GM18520 (cell line): ENCODE measurements at regions not wholly inside any gene's neighbourhood (a gene's known extent, or its start where the extent isn't known, plus 50 kb on each side); places are given as distances from the start of the nearest gene placed in this dataset.
"Not testable (repeated sequence)": the region's sequence is repeated elsewhere in the genome, so short reads cannot be mapped to it uniquely, and the experiment has no call there.

ENCODE experiments used
- ATAC-seq: cut with Tn5 transposase; IDR thresholded peaks from one replicate; pipeline ENCODE4 v1.9.1; 2021; ENCODE audit not compliant: unreplicated experiment

DNA sequence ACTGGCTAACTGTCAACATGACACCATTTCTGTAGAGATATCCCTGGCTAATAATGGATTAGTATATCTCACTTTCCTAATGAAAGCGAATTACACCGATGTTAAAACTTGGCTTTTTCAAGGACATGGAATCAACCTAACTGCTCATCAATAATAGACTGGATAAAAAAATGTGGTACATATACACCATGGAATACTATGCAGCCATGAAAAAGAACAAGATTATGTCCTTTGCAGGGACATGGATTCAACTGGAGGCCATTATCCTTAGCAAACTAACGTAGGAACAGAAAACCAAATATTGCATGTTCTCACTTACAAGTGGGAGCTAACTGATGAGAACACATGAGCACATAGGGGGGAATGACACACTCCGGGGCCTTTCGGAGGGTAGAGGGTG lies 62.6 kb downstream of the ZIC1 start:
- no peak for ATAC-seq

- no peak for ATAC-seq
These were observed 63.7 kb downstream of the ZIC1 start for GRCh38 chr3:147472846-147473245.

DNA sequence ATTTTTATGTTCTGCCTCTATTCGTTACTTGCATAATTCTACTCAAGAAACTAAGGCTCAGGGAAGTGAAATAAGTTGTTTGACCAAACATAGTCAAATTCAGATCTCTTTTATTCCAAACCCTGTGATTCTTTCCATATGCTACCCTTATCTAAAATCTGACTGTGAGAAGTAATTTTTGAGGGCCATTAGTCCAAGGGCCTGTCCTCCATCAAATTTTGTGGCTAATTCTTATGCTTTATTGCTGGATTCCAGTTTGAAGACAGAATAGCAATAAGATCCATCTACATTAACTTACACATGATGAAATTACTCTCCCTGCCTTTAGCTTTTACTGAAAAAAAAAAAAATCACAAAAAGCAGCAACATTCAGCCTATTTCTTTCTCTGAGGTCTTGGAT lies 74.0 kb downstream of the ZIC1 start:
- ATAC-seq: no peak

DNA sequence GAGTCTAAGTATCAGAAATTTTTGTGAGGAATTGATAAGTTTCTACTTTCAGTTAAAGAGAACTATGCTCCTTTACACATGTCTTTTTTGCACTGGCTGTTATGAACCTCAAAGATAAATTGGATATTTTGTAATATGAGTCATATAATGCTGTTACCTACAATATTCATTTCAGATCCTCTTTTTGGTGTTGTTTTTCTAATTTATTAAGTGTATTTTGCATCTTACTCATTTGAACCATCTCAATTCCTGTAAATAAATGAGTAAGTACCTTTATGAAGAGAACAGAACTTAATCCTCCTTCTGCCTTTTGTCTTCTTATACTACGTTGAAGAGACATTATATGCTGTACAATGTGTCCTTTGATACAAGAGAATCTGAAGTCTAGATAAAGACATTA lies 74.4 kb downstream of the ZIC1 start:
- ATAC-seq: peak; percentile 47

- ATAC-seq: no peak
These were observed 83.9 kb downstream of the ZIC1 start for GRCh38 chr3:147493065-147493464.

DNA sequence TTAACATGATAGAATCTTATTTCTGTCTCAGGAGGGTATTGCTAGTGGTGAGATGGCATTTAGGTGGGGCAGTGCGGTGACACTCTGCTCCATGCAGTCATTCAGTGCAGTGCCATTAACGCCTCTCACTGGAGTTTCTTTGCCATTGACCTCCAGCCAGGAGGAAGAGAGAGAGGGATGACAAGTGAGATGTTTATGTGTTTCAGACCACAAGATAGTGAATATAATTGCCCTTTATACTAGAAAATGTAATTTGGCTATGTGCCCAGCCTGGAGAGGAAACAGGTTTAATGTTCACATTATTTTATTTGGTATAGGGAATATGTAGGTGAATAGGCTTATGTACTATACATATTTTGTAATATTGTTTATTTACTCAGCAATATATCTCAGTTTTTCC lies 84.5 kb downstream of the ZIC1 start:
- no peak for ATAC-seq

GRCh38 chr3:147497286-147497685 lies 88.1 kb downstream of the ZIC1 start:
- no peak for ATAC-seq

- no peak for ATAC-seq
These were observed 98.6 kb downstream of the ZIC1 start for GRCh38 chr3:147507638-147508286.

GRCh38 chr3:147509448-147509847 lies 100.3 kb downstream of the ZIC1 start:
- no peak for ATAC-seq

GRCh38 chr3:147513785-147514184 lies 104.6 kb downstream of the ZIC1 start:
- no peak for ATAC-seq

GRCh38 chr3:147514366-147515160 lies 105.4 kb downstream of the ZIC1 start:
- ATAC-seq: no peak

DNA sequence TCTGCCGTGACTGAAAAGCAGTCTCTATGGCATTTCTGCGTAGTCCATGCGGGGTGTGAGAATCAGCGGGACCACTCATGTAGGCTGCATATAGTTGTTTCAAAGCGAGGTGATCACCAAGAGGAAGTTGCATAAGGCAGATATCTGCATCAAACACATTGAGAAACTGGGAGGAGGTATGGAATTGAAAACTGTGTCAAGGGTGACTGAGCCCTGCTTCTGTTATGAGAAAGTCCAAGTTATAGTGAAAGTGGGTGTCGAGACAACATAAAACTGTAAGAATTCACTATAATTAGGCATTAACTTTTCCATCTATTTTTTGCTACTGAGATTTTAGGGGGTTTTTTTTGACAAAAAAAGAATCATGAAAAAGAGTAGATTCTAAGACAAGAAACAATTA lies 109.3 kb downstream of the ZIC1 start:
- ATAC-seq: no peak

GRCh38 chr3:147521646-147522045 lies 112.5 kb downstream of the ZIC1 start:
- no peak for ATAC-seq

- not testable (repeated sequence) for ATAC-seq
These were observed 113.6 kb downstream of the ZIC1 start for GRCh38 chr3:147522780-147523179.

DNA sequence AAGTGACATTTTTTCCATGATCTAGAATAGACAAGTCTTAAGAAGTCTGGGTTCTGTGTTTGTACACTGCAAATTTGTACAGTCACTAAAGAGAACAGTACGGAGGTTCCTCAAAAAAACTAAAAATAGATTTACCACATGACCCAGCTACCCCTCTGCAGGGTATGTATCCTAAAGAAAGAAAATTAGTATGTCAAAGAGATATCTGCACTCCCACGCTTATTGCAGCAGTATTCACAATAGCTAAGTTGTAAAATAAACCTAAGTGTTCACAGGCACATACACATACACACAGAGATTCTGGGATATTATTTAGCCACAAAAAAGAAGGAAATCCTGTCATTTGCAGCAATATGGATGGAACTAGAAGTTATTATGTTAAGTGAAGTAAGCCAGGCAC lies 120.4 kb downstream of the ZIC1 start:
- ATAC-seq: no peak

GRCh38 chr3:147538034-147538433 lies 128.9 kb downstream of the ZIC1 start:
- peak; percentile 86 for ATAC-seq

DNA sequence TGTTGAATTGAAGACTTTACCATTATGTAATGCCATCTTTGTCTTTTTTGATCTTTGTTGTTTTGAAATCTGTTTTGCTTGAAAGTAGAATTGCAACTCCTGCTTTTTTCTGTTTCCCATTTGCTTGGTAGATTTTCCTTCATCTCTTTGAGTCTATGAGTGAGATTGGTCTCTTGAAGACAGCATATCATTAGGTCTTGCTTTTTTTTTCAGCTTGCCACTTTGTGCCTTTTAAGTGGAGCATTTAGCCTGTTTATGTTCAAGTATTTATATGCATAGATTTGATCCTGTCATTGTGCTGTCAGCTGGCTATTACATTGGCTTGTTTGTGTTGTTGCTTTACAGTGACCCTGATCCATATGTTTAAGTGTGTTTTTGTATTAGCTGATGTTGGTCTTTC lies 131.8 kb downstream of the ZIC1 start:
- no peak for ATAC-seq

- no peak for ATAC-seq
These were observed 135.1 kb downstream of the ZIC1 start for GRCh38 chr3:147544290-147544689.

DNA sequence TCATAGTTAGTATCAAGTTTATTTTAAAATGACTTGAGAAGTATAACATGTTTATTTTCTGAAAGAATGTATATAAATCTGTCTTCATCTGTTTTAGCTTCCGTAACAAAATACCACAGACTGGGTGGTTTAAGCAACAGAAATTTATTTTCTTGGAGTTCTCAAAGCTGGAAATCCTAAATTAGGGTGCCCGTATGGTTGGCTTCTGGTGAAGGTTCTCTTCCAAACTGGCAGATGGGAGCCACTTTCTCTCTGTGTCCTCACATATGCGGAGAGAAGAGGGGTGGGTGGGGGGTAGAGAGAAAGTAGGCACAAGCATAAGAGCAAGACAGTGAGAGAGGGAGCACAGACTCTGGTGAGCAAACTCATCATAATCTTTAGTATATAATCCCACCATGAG lies 142.3 kb downstream of the ZIC1 start:
- ATAC-seq: no peak

GRCh38 chr3:147554332-147554731 lies 145.2 kb downstream of the ZIC1 start:
- no peak for ATAC-seq

GRCh38 chr3:147572970-147573340 lies 163.8 kb downstream of the ZIC1 start:
- ATAC-seq: peak; percentile 57

GRCh38 chr3:147574621-147575020 lies 165.5 kb downstream of the ZIC1 start:
- no peak for ATAC-seq

DNA sequence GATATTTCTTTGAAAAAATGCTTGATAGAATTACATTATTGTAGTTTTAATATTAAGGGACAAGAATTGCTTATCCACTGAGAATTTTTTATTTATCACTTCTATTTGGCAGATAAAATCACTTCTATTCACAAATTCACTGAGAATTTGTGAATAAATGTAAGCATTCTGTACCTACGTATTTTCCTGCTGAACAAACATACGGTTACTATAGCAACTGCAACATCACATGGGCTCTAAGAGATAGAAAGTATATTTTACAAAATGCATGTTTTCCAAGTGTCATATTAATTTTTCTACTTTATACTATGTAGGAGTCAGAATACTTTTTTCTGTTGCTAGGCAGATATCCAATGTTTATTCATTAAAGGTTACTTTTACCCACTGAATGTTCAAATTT lies 166.2 kb downstream of the ZIC1 start:
- ATAC-seq: no peak
